Tibial artery (tissue), 4 donors: ENCODE measurements at regions not wholly inside any gene's neighbourhood (a gene's known extent, or its start where the extent isn't known, plus 50 kb on each side); places are given as distances from the start of the nearest gene placed in this dataset.
A peak's percentile ranks its signal among the peaks of the same experiment; 100 is the strongest.
"Not testable (repeated sequence)": the region's sequence is repeated elsewhere in the genome, so short reads cannot be mapped to it uniquely, and the experiment has no call there.

ENCODE experiments used
- DNase-seq, 2 donors: peaks; one replicate each; pipeline ENCODE4 v3.0.0-alpha.2; 2019
- H3K27ac ChIP-seq, 2 donors: fragments of 200-600 bp; sonication (generic) in 1 of 2; 1 replicate in 1 of 2; 2 replicates in 1 of 2; pipeline ENCODE4 v1.5.1; 2018 to 2019; ENCODE audit warnings: mild to moderate bottlenecking in 1 of 2
- H3K27me3 ChIP-seq, 2 donors: fragments of 200-600 bp; sonication (generic) in 1 of 2; one replicate each; pipeline versions ENCODE4 v1.5.1 to v1.6.0; 2016 to 2019
- H3K36me3 ChIP-seq, 3 donors: fragments of 200-600 bp; sonication (generic) in 2 of 3; one replicate each; pipeline ENCODE4 v1.5.1; 2016 to 2019; ENCODE audit warnings: mild to moderate bottlenecking in 2 of 3
- H3K4me1 ChIP-seq, 4 donors: fragments of 200-600 bp; sonication (generic) in 2 of 4; 1 replicate in 3 of 4; 2 replicates in 1 of 4; pipeline ENCODE4 v1.5.1; 2016 to 2019
- H3K4me3 ChIP-seq, 2 donors: fragments of 200-600 bp; sonication (generic) in 1 of 2; 1 replicate in 1 of 2; 2 replicates in 1 of 2; pipeline ENCODE4 v1.5.1; 2018 to 2019; ENCODE audit warnings: mild to moderate bottlenecking in 2 of 2
- H3K9me3 ChIP-seq, 3 donors: fragments of 200-600 bp; sonication (generic) in 1 of 3; one replicate each; pipeline ENCODE4 v1.5.1; 2016 to 2019
- CTCF ChIP-seq, 2 experiments: fragments of 200-600 bp in 1 of 2; fragments of 450-650 bp in 1 of 2; IDR thresholded peaks; one replicate each; pipeline ENCODE4 v1.5.1; 2017 to 2019; ENCODE audit warnings: antibody characterized with exemption in 2 of 2, mild to moderate bottlenecking in 1 of 2, moderate library complexity in 1 of 2
- intact Hi-C: fragments of 100-400 bp; cut with DNase I; formaldehyde crosslinking; loops from one replicate; pipeline ENCODE4 v1.15.0; 2023; ENCODE audit warnings: low total_unique reads

- no peak for DNase-seq
- H3K4me3 ChIP-seq, result no peak overlapping the region
- H3K36me3 ChIP-seq, result no peaks in the 10 kb centered on the region
- H3K27me3 ChIP-seq, result no peaks in the 10 kb centered on the region
- no peak for TF ChIP-seq CTCF (IDR thresholded peaks at IDR 0.05)
- peak overlapping the region in 1 of 2 donors; percentile 8 for H3K27ac ChIP-seq
- H3K9me3 ChIP-seq, result no peaks in the 10 kb centered on the region
- peaks cover 0 to 40% (median 16%) of the 10 kb centered on the region in 4 donors for H3K4me1 ChIP-seq
- intact Hi-C loops, result no loop called here
These were observed 91.8 kb upstream of the SERTAD2 start for GRCh38 chr2:64745562-64745961.

DNA sequence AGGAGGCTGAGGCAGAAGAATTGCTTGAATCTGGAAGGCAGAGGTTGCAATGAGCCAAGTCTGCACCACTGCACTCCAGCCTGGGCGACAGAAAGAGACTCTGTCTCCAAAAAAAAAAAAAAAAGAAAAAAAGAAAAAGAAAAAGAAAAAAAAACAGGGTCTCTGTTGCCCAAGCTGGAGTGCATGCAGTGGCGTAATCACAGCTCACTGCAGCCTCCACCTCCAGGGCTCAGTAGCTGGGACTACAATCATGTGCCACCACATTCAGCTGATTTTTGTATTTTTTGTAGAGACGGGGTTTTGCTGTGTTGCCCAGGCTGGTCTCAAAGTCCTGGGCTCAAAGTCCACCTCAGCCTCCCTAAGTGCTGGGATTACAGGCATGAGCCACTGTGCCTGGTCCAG is 94.0 kb upstream of the SERTAD2 start:
- H3K9me3 ChIP-seq, H3K36me3 ChIP-seq, H3K4me3 ChIP-seq, H3K27me3 ChIP-seq, intact Hi-C loops, DNase-seq: not testable (repeated sequence)
- Histone ChIP-seq H3K27ac (peak overlapping the region in 1 of 2 donors; percentile 95), H3K4me1 (peaks cover 0 to 45% (median 21%) of the 10 kb centered on the region in 4 donors)

DNA sequence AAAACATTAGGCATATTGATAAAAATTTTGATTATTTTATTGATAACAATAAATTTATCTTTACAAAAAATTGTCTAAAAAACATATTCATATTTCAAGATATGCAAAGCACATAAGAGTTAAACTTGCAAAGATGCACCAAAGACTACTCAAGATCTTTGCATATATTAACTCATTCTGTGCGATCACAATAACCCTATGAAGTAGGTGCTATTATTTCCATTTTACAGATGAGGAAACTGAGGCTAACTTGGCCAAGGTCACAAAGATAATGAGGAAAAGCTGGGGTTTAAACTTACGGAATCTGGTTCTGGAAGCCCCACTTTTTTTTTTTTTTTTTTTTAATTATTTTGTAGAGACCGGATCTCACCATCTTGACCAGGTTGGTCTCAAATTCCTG is 94.4 kb upstream of the SERTAD2 start:
- DNase-seq, result no peak
- Histone ChIP-seq H3K27me3 (no peaks in the 10 kb centered on the region), H3K27ac (peak overlapping the region; percentile 95 to 97), H3K4me3 (no peak overlapping the region), H3K36me3 (no peaks in the 10 kb centered on the region), H3K4me1 (peaks cover 0 to 45% (median 21%) of the 10 kb centered on the region in 4 donors), H3K9me3 (no peaks in the 10 kb centered on the region)
- TF ChIP-seq CTCF (IDR thresholded peaks at IDR 0.05), result no peak
- intact Hi-C loops, result no loop called here

DNA sequence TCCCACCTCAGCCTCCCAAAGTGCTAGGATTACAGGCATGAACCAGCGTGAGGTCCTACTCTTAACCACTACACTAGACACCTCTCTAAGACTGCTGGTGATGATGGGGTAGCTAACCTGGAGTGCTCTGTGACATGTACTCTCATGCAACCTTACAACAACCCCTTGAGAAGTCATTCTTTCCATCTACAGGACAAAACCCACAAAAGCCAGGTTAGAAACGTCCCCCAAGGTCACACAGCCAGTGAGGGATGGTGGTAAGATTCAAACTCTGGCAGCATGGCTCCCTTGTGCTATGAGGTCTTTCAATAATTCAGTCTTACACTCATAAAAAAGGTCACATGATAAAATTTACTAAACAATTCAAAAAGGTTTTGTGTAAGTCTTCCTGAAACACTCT is 94.8 kb upstream of the SERTAD2 start:
- H3K4me1 ChIP-seq, result peaks cover 0 to 45% (median 21%) of the 10 kb centered on the region in 4 donors
- intact Hi-C loops, result no loop called here
- no peaks in the 10 kb centered on the region for H3K36me3 ChIP-seq
- TF ChIP-seq CTCF (IDR thresholded peaks at IDR 0.05), result no peak
- H3K9me3 ChIP-seq, result no peaks in the 10 kb centered on the region
- peak overlapping the region; percentile 95 to 97 for H3K27ac ChIP-seq
- peak overlapping the region in 1 of 2 donors; percentile 89 for H3K4me3 ChIP-seq
- H3K27me3 ChIP-seq, result no peaks in the 10 kb centered on the region
- DNase-seq, result no peak

GRCh38 chr2:64749446-64749845 is 95.7 kb upstream of the SERTAD2 start:
- no peaks in the 10 kb centered on the region for H3K9me3 ChIP-seq
- peak overlapping the region; percentile 69 to 89 for H3K4me3 ChIP-seq
- no peak for DNase-seq
- no peaks in the 10 kb centered on the region for H3K27me3 ChIP-seq
- TF ChIP-seq CTCF (IDR thresholded peaks at IDR 0.05), result no peak
- intact Hi-C loops, result no loop called here
- H3K27ac ChIP-seq, result peak overlapping the region; percentile 95 to 97
- H3K36me3 ChIP-seq, result no peaks in the 10 kb centered on the region
- peaks cover 0 to 39% (median 20%) of the 10 kb centered on the region in 4 donors for H3K4me1 ChIP-seq

DNA sequence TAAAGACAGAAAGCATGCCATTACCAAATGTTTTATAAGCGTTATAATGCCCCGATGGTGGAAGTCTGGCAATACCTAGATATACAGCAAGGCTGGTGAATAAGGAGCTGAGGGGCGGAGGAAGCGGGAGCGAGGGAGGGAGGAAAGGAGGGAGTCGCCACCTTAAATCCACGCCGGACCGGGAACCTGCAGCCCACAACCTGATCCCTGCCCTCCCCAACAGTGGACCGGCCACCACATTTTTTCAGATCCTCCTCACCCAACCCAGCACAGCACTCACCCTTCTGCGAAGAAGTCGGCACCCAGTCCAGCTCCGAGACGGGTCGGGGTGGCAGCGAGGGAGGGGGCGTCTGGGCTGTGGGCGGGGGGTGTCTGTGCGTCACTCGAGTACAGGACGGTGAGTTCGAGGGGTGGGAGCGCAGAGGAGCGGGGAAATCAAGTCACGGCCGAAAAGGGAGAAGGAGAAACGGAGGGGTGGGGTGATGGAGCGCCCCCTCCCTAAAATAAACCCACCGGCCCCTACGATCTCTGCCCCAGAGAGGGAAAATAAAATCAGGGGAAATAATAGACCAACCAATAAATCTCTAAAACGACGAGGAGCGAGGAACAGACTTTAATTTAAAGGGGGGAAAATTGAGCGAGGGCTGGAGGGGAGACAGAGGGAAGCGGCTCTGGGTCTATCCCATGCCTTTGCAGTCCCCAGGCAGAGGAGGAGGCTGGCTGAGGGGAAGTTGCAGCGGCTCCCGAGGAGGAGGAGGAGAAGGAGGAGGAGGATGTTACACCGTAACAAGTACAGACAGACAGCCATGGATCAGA is 96.5 kb upstream of the SERTAD2 start:
- intact Hi-C loops, result loop anchor here (2.0 to 5.0 kb wide), 3 partner anchors 17 to 112 kb away; partner anchors contain the start of gene SERTAD2
- no peak for TF ChIP-seq CTCF (IDR thresholded peaks at IDR 0.05)
- Histone ChIP-seq H3K27me3 (no peaks in the 10 kb centered on the region), H3K4me3 (peak overlapping the region; percentile 69 to 89), H3K27ac (peak overlapping the region; percentile 95 to 97), H3K9me3 (no peaks in the 10 kb centered on the region), H3K36me3 (no peaks in the 10 kb centered on the region), H3K4me1 (peaks cover 0 to 35% (median 20%) of the 10 kb centered on the region in 4 donors)
- DNase-seq, result peak; percentile 69 to 82
